CD8-positive, alpha-beta memory T cell (primary cell): ENCODE measurements at regions not wholly inside any gene's neighbourhood (a gene's known extent, or its start where the extent isn't known, plus 50 kb on each side); places are given as distances from the start of the nearest gene placed in this dataset.

Experiments used
- CTCF ChIA-PET: fragments of 350-600 bp; sonication (Branson Sonifier 250); formaldehyde crosslinking; loops from one replicate; lab custom pipeline; 2021; ENCODE audit warnings: antibody characterized with exemption; lab: Charles Lee
- POLR2A ChIA-PET: fragments of 350-600 bp; sonication (Branson Sonifier 250); formaldehyde crosslinking; loops from one replicate; lab custom pipeline; 2021; ENCODE audit warnings: antibody characterized with exemption; lab: Charles Lee
- DNase-seq, 5 donors: peaks; one replicate each; pipeline versions ENCODE4 v3.0.0 to v3.0.0-alpha.2; 2020 to 2022; ENCODE audit warnings: mixed read lengths in 1 of 5
- H3K27ac ChIP-seq: one replicate; pipeline ENCODE4 v1.7.0; 2013; ENCODE audit warnings: low read depth, mild to moderate bottlenecking, low read length, moderate library complexity
- H3K27me3 ChIP-seq: 2 replicates; pipeline ENCODE4 v1.7.0; 2013; ENCODE audit warnings: low read length, mild to moderate bottlenecking; ENCODE audit not compliant: insufficient read depth, poor library complexity, severe bottlenecking
- H3K36me3 ChIP-seq: 2 replicates; pipeline ENCODE4 v1.7.0; 2013; ENCODE audit warnings: mild to moderate bottlenecking, low read length, moderate library complexity; ENCODE audit not compliant: insufficient read depth
- H3K4me1 ChIP-seq: 2 replicates; pipeline ENCODE4 v1.7.0; 2013; ENCODE audit warnings: mild to moderate bottlenecking, low read length, moderate library complexity; ENCODE audit not compliant: insufficient read depth
- H3K4me3 ChIP-seq: 2 replicates; pipeline ENCODE4 v1.7.0; 2013; ENCODE audit warnings: mild to moderate bottlenecking, low read length
- H3K9me3 ChIP-seq: 2 replicates; pipeline ENCODE4 v1.7.0; 2013; ENCODE audit warnings: mild to moderate bottlenecking, low read length
- H3K27ac Mint-ChIP-seq, 8 donors: one replicate each; pipeline ENCODE4 v1.8.0; 2020 to 2021; ENCODE audit warnings: mixed read lengths in 8 of 8, mild to moderate bottlenecking in 6 of 8, inconsistent platforms in 3 of 8, moderate library complexity in 3 of 8
- H3K27me3 Mint-ChIP-seq, 2 donors: one replicate each; pipeline ENCODE4 v1.8.0; 2020 to 2021; ENCODE audit warnings: mixed read lengths in 2 of 2, mild to moderate bottlenecking in 1 of 2, moderate library complexity in 1 of 2
- H3K36me3 Mint-ChIP-seq, 3 donors: one replicate each; pipeline ENCODE4 v1.8.0; 2020 to 2021; ENCODE audit warnings: mixed read lengths in 3 of 3, inconsistent platforms in 1 of 3, mild to moderate bottlenecking in 1 of 3
- H3K4me1 Mint-ChIP-seq, 3 donors: one replicate each; pipeline ENCODE4 v1.8.0; 2020 to 2021; ENCODE audit warnings: mixed read lengths in 3 of 3, inconsistent platforms in 1 of 3, mild to moderate bottlenecking in 1 of 3
- H3K4me3 Mint-ChIP-seq, 7 donors: one replicate each; pipeline ENCODE4 v1.8.0; 2020 to 2021; ENCODE audit warnings: mixed read lengths in 7 of 7, mild to moderate bottlenecking in 6 of 7, moderate library complexity in 4 of 7, inconsistent platforms in 2 of 7
- H3K9me3 Mint-ChIP-seq, 5 donors: one replicate each; pipeline ENCODE4 v1.8.0; 2020 to 2022; ENCODE audit warnings: mixed read lengths in 5 of 5, mild to moderate bottlenecking in 3 of 5, moderate library complexity in 2 of 5, inconsistent platforms in 1 of 5

GRCh38 chr6:93021235-93021915 is 398.0 kb downstream of the EPHA7 start:
- POLR2A ChIA-PET: no interaction called here
- no peaks in the 10 kb centered on the region for H3K27me3 Mint-ChIP-seq

GRCh38 chr6:93017626-93018025 is 401.7 kb downstream of the EPHA7 start:
- POLR2A ChIA-PET: no interaction called here
- Histone ChIP-seq H3K4me1 (no peaks in the 10 kb centered on the region), H3K27me3 (no peaks in the 10 kb centered on the region), H3K4me3 (no peak overlapping the region), H3K27ac (no peak overlapping the region), H3K36me3 (no peaks in the 10 kb centered on the region), H3K9me3 (no peaks in the 10 kb centered on the region)
- Mint-ChIP-seq H3K27ac (no peak overlapping the region), H3K4me3 (no peak overlapping the region), H3K9me3 (peaks cover 0 to 14% (median 8%) of the 10 kb centered on the region in 5 donors), H3K36me3 (no peaks in the 10 kb centered on the region), H3K27me3 (no peaks in the 10 kb centered on the region), H3K4me1 (no peaks in the 10 kb centered on the region)
- CTCF ChIA-PET: no interaction called here
- no peak for DNase-seq

More at GRCh38 chr6:93021235-93021915, 398.0 kb downstream of the EPHA7 start:
- Histone ChIP-seq H3K4me1 (no peaks in the 10 kb centered on the region), H3K27ac (no peak overlapping the region), H3K9me3 (no peaks in the 10 kb centered on the region), H3K4me3 (no peak overlapping the region), H3K27me3 (no peaks in the 10 kb centered on the region), H3K36me3 (no peaks in the 10 kb centered on the region)
- no peak for DNase-seq
- H3K4me1 Mint-ChIP-seq: no peaks in the 10 kb centered on the region
- H3K36me3 Mint-ChIP-seq: no peaks in the 10 kb centered on the region
- CTCF ChIA-PET: no interaction called here
- H3K27ac Mint-ChIP-seq: no peak overlapping the region
- no peak overlapping the region for H3K4me3 Mint-ChIP-seq
- H3K9me3 Mint-ChIP-seq: peaks cover 4 to 17% (median 7%) of the 10 kb centered on the region in 5 donors

GRCh38 chr6:93017213-93017612 is 402.1 kb downstream of the EPHA7 start:
- peaks cover 0 to 12% (median 8%) of the 10 kb centered on the region in 5 donors for H3K9me3 Mint-ChIP-seq
- Histone ChIP-seq H3K36me3 (no peaks in the 10 kb centered on the region), H3K27ac (no peak overlapping the region), H3K4me3 (no peak overlapping the region), H3K9me3 (no peaks in the 10 kb centered on the region), H3K4me1 (no peaks in the 10 kb centered on the region), H3K27me3 (no peaks in the 10 kb centered on the region)
- H3K4me1 Mint-ChIP-seq: no peaks in the 10 kb centered on the region
- no peaks in the 10 kb centered on the region for H3K36me3 Mint-ChIP-seq
- no peak for DNase-seq
- H3K27ac Mint-ChIP-seq: no peak overlapping the region
- H3K27me3 Mint-ChIP-seq: no peaks in the 10 kb centered on the region
- no peak overlapping the region for H3K4me3 Mint-ChIP-seq
- CTCF ChIA-PET: no interaction called here
- POLR2A ChIA-PET: no interaction called here

GRCh38 chr6:93013054-93013453 is 406.3 kb downstream of the EPHA7 start:
- Histone ChIP-seq H3K9me3 (no peaks in the 10 kb centered on the region), H3K4me3 (no peak overlapping the region), H3K4me1 (no peaks in the 10 kb centered on the region), H3K36me3 (no peaks in the 10 kb centered on the region), H3K27me3 (no peaks in the 10 kb centered on the region), H3K27ac (no peak overlapping the region)
- Mint-ChIP-seq H3K4me1 (no peaks in the 10 kb centered on the region), H3K36me3 (no peaks in the 10 kb centered on the region), H3K27me3 (no peaks in the 10 kb centered on the region), H3K27ac (no peak overlapping the region), H3K4me3 (no peak overlapping the region), H3K9me3 (peaks cover 0 to 14% (median 9%) of the 10 kb centered on the region in 5 donors)
- ChIA-PET POLR2A (no interaction called here), CTCF (no interaction called here)
- DNase-seq: no peak

- no peaks in the 10 kb centered on the region for H3K27me3 Mint-ChIP-seq
- CTCF ChIA-PET: no interaction called here
- Histone ChIP-seq H3K4me1 (no peaks in the 10 kb centered on the region), H3K4me3 (no peak overlapping the region), H3K27me3 (no peaks in the 10 kb centered on the region), H3K27ac (no peak overlapping the region), H3K36me3 (no peaks in the 10 kb centered on the region), H3K9me3 (no peaks in the 10 kb centered on the region)
- H3K36me3 Mint-ChIP-seq: no peaks in the 10 kb centered on the region
- H3K27ac Mint-ChIP-seq: no peak overlapping the region
- peaks cover 0 to 21% (median 2%) of the 10 kb centered on the region in 5 donors for H3K9me3 Mint-ChIP-seq
- no peaks in the 10 kb centered on the region for H3K4me1 Mint-ChIP-seq
- no peak overlapping the region for H3K4me3 Mint-ChIP-seq
- POLR2A ChIA-PET: no interaction called here
- DNase-seq: no peak
These were observed 411.0 kb downstream of the EPHA7 start for GRCh38 chr6:93008375-93008774.

- Histone ChIP-seq H3K4me3 (no peak overlapping the region), H3K27ac (no peak overlapping the region), H3K9me3 (no peaks in the 10 kb centered on the region), H3K27me3 (no peaks in the 10 kb centered on the region), H3K4me1 (no peaks in the 10 kb centered on the region), H3K36me3 (no peaks in the 10 kb centered on the region)
- Mint-ChIP-seq H3K27ac (no peak overlapping the region), H3K9me3 (peaks cover 0 to 14% (median 6%) of the 10 kb centered on the region in 5 donors), H3K36me3 (no peaks in the 10 kb centered on the region), H3K4me3 (no peak overlapping the region), H3K27me3 (no peaks in the 10 kb centered on the region), H3K4me1 (no peaks in the 10 kb centered on the region)
- DNase-seq: no peak
- ChIA-PET POLR2A (no interaction called here), CTCF (no interaction called here)
These were observed 429.7 kb downstream of the EPHA7 start for GRCh38 chr6:92989656-92990055.

- no peak for DNase-seq
- Histone ChIP-seq H3K27me3 (no peaks in the 10 kb centered on the region), H3K9me3 (no peaks in the 10 kb centered on the region), H3K27ac (no peak overlapping the region), H3K4me3 (no peak overlapping the region), H3K4me1 (no peaks in the 10 kb centered on the region), H3K36me3 (no peaks in the 10 kb centered on the region)
- Mint-ChIP-seq H3K27ac (no peak overlapping the region), H3K27me3 (no peaks in the 10 kb centered on the region), H3K4me3 (no peak overlapping the region), H3K36me3 (no peaks in the 10 kb centered on the region), H3K4me1 (no peaks in the 10 kb centered on the region), H3K9me3 (peaks cover 0 to 12% (median 6%) of the 10 kb centered on the region in 5 donors)
- ChIA-PET CTCF (no interaction called here), POLR2A (no interaction called here)
These were observed 440.1 kb downstream of the EPHA7 start for GRCh38 chr6:92979281-92979680.

GRCh38 chr6:92977018-92977417 is 442.3 kb downstream of the EPHA7 start:
- Histone ChIP-seq H3K4me1 (no peaks in the 10 kb centered on the region), H3K36me3 (no peaks in the 10 kb centered on the region), H3K9me3 (no peaks in the 10 kb centered on the region), H3K4me3 (no peak overlapping the region), H3K27ac (no peak overlapping the region), H3K27me3 (no peaks in the 10 kb centered on the region)
- no peak overlapping the region for H3K4me3 Mint-ChIP-seq
- H3K36me3 Mint-ChIP-seq: no peaks in the 10 kb centered on the region
- ChIA-PET CTCF (no interaction called here), POLR2A (no interaction called here)
- no peak for DNase-seq
- no peaks in the 10 kb centered on the region for H3K27me3 Mint-ChIP-seq
- H3K4me1 Mint-ChIP-seq: no peaks in the 10 kb centered on the region
- peaks cover 4 to 13% (median 6%) of the 10 kb centered on the region in 5 donors for H3K9me3 Mint-ChIP-seq
- no peak overlapping the region for H3K27ac Mint-ChIP-seq
